ENCODE measurements at regions not wholly inside any gene's neighbourhood (a gene's known extent, or its start where the extent isn't known, plus 50 kb on each side); places are given as distances from the start of the nearest gene placed in this dataset.

GRCh38 chr3:106691476-106691875 lies 685.8 kb upstream of the CCDC54 start:
- CTCF ChIA-PET, result interaction anchor here (0.9 to 1.6 kb wide), 2 partner anchors 82 to 134 kb away, joined by 3 to 5 read pairs; no protein-coding TSS in a partner anchor
- no peak for TF ChIP-seq CTCF (IDR thresholded peaks at IDR 0.05; ENCODE audit: insufficient read depth, low read length, missing control alignments)
- POLR2A ChIA-PET, result no interaction called here

GRCh38 chr3:106692624-106693023 lies 684.6 kb upstream of the CCDC54 start:
- no peak for DNase-seq (ENCODE audit: low read depth, low spot score)
- no peak for TF ChIP-seq CTCF (IDR thresholded peaks at IDR 0.05; ENCODE audit: insufficient read depth, low read length, missing control alignments)
- H3K4me3 ChIP-seq (ENCODE audit: low read depth, low read length), result no peak overlapping the region
- ChIA-PET CTCF (interaction anchor here (1.6 kb wide), 1 partner anchor 83 kb away, joined by 5 read pairs; no protein-coding TSS in a partner anchor), POLR2A (interaction anchor here (0.6 kb wide), 1 partner anchor 271 kb away, joined by 4 read pairs; no protein-coding TSS in a partner anchor)

More at GRCh38 chr3:106691476-106691875, 685.8 kb upstream of the CCDC54 start:
- no peak overlapping the region for H3K4me3 ChIP-seq (ENCODE audit: low read depth, low read length)
- DNase-seq (ENCODE audit: low read depth, low spot score), result no peak

GRCh38 chr3:106699122-106699521 lies 678.1 kb upstream of the CCDC54 start:
- H3K4me3 ChIP-seq (ENCODE audit: low read depth, low read length), result no peak overlapping the region
- no peak for TF ChIP-seq CTCF (IDR thresholded peaks at IDR 0.05; ENCODE audit: insufficient read depth, low read length, missing control alignments)
- no peak for DNase-seq (ENCODE audit: low read depth, low spot score)
- ChIA-PET POLR2A (no interaction called here), CTCF (no interaction called here)

- POLR2A ChIA-PET, result no interaction called here
- H3K4me3 ChIP-seq (ENCODE audit: low read depth, low read length), result no peak overlapping the region
- CTCF ChIA-PET, result interaction anchor here (1.3 kb wide), 1 partner anchor 161 kb away, joined by 3 read pairs; no protein-coding TSS in a partner anchor
- no peak for DNase-seq (ENCODE audit: low read depth, low spot score)
- TF ChIP-seq CTCF (IDR thresholded peaks at IDR 0.05; ENCODE audit: insufficient read depth, low read length, missing control alignments), result no peak
These were observed 676.3 kb upstream of the CCDC54 start for GRCh38 chr3:106700981-106701380.

GRCh38 chr3:106703524-106703923 lies 673.7 kb upstream of the CCDC54 start:
- DNase-seq (ENCODE audit: low read depth, low spot score), result no peak
- no peak for TF ChIP-seq CTCF (IDR thresholded peaks at IDR 0.05; ENCODE audit: insufficient read depth, low read length, missing control alignments)
- CTCF ChIA-PET, result interaction anchor here (1.0 kb wide), 1 partner anchor 414 kb away, joined by 3 read pairs; no protein-coding TSS in a partner anchor
- POLR2A ChIA-PET, result no interaction called here
- H3K4me3 ChIP-seq (ENCODE audit: low read depth, low read length), result no peak overlapping the region

- no peak for TF ChIP-seq CTCF (IDR thresholded peaks at IDR 0.05; ENCODE audit: insufficient read depth, low read length, missing control alignments)
- POLR2A ChIA-PET, result no interaction called here
These were observed 669.9 kb upstream of the CCDC54 start for GRCh38 chr3:106707347-106707746.

More at GRCh38 chr3:106707347-106707746, 669.9 kb upstream of the CCDC54 start:
- CTCF ChIA-PET, result no interaction called here
- H3K4me3 ChIP-seq (ENCODE audit: low read depth, low read length), result no peak overlapping the region
- no peak for DNase-seq (ENCODE audit: low read depth, low spot score)

Measured in AG04449 (cell line).